GM12864 (cell line): ENCODE measurements at regions not wholly inside any gene's neighbourhood (a gene's known extent, or its start where the extent isn't known, plus 50 kb on each side); places are given as distances from the start of the nearest gene placed in this dataset.

ENCODE experiments used
- DNase-seq: peaks from one replicate; pipeline ENCODE4 v3.0.0-alpha.2; 2011; ENCODE audit warnings: low read depth
- H3K4me3 ChIP-seq: 2 replicates; pipeline ENCODE4 v1.5.1; 2011; ENCODE audit warnings: mild to moderate bottlenecking, low read depth, low read length, control low read depth
- TF ChIP-seq, protein P1 (sequence below): IDR thresholded peaks from 2 replicates; pipeline ENCODE4 v1.5.1; 2011; ENCODE audit warnings: low read depth, mild to moderate bottlenecking, moderate library complexity, low read length, control low read depth, inconsistent platforms; ENCODE audit errors: missing control alignments

DNA sequence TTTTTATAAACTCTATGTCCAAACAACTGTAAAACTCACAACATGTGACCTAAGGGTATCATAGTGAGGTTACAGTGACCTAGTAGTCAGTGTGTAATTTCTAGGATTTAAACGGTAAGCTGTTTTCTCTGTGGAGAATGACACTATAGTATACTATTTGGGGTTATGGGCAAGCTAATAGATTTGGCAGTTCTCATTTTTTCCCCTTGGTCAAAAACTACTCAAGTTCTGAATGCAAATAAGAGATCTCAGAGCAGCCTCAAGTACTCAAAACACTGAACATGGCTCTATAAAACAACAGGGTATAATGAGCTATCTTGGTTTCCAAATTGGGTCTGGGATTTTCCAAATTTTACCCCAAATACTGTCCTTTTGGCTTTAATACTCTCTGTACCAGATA, 88.5 kb upstream of the HMCN1 start:
- H3K4me3 ChIP-seq, result no peak overlapping the region
- DNase-seq, result no peak
- TF ChIP-seq, protein P1, sequence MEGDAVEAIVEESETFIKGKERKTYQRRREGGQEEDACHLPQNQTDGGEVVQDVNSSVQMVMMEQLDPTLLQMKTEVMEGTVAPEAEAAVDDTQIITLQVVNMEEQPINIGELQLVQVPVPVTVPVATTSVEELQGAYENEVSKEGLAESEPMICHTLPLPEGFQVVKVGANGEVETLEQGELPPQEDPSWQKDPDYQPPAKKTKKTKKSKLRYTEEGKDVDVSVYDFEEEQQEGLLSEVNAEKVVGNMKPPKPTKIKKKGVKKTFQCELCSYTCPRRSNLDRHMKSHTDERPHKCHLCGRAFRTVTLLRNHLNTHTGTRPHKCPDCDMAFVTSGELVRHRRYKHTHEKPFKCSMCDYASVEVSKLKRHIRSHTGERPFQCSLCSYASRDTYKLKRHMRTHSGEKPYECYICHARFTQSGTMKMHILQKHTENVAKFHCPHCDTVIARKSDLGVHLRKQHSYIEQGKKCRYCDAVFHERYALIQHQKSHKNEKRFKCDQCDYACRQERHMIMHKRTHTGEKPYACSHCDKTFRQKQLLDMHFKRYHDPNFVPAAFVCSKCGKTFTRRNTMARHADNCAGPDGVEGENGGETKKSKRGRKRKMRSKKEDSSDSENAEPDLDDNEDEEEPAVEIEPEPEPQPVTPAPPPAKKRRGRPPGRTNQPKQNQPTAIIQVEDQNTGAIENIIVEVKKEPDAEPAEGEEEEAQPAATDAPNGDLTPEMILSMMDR, result no peak

DNA sequence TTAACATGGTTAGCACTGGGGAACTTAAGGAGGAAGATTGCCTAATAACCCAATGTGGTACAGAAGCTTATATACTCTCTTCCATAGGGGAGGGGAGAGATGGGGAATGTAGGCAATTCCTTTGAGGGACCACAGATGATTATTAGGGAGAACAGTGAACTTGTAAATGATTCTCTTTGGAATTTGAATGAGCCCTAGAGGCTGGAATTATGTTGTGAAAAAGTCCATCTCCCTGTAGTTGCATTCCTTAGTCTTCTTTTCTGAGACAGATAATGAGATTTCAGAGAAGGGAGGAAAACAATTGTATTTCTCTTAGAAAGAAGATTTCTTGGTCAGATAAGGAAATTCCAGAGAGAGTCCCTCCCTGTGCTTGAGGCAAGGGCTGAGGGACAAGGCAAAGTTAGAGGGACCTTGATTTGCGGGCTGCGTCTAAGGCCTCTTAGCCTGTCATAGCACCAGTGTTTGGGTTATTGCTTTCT, 89.0 kb upstream of the HMCN1 start:
- no peak for DNase-seq
- TF ChIP-seq, protein P1, result no peak
- no peak overlapping the region for H3K4me3 ChIP-seq

- TF ChIP-seq, protein P1, result no peak
- no peak for DNase-seq
- H3K4me3 ChIP-seq, result no peak overlapping the region
Measured at GRCh38 chr1:185644531-185644930, 89.7 kb upstream of the HMCN1 start.

GRCh38 chr1:185636848-185637247, 97.3 kb upstream of the HMCN1 start:
- TF ChIP-seq, protein P1, result no peak
- no peak overlapping the region for H3K4me3 ChIP-seq
- DNase-seq, result peak; percentile 85

DNA sequence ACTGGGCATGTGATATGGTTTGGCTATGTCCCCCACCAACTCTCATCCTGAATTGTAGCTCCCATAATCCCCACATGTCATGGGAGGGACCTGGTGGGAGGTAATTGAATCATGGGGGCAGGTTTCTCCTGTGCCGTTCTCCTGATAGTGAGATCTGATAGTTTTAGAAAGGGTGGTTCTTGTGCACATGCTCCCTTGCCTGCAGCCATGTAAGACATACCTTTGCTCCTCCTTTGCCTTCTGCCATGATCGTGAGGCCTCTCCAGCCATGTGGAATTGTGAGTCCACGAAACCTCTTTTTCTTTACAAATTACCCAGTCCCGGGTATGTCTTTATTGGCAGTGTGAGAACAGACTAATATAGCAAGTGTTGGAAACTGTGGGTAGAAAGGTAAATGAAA, 99.5 kb upstream of the HMCN1 start:
- DNase-seq, result no peak
- no peak overlapping the region for H3K4me3 ChIP-seq
- TF ChIP-seq, protein P1, result no peak

GRCh38 chr1:185632659-185633423, 101.3 kb upstream of the HMCN1 start:
- TF ChIP-seq, protein P1, result no peak
- no peak overlapping the region for H3K4me3 ChIP-seq
- no peak for DNase-seq

- H3K4me3 ChIP-seq, result no peak overlapping the region
- TF ChIP-seq, protein P1, result no peak
- DNase-seq, result no peak
Measured at GRCh38 chr1:185631843-185632242, 102.3 kb upstream of the HMCN1 start.
